ENCODE measurements at regions not wholly inside any gene's neighbourhood (a gene's known extent, or its start where the extent isn't known, plus 50 kb on each side); places are given as distances from the start of the nearest gene placed in this dataset.

DNA sequence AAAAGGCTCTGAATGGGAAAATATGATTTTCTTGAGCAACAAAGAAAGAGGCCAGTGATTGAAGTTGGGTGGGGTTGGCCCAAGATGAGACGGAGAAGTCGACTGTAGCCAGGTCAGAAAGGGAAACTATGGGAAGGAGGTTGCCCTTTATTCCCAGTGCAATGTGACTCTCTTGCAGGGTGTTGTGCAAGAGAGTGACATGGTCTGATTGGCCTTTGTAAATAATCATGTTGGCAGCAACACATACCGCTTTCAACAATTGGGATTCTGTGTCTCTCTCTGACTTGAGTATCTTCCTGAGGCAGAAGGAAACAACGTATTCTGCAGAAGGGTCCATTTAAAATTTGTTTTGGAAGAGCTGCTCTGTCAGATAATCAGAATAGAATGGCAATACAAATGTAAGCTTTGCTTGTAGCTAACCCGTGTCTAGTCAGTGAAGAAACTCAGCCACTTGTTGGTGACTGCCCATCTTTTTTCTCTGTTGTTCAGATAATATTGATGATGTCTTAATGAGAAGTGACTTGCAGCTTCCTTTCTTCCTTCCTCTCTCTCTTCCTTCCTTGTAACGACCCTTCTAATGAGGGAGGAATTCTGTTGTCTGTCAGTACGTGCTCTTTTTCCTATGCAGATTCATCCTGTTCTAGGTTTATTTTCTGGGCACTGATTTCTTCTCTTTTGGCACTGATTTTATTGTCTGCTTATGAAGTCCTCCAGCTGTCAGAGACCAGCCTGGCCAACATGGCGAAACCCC, 311.0 kb upstream of the FAM98A start:
- TF ChIP-seq, protein P1, sequence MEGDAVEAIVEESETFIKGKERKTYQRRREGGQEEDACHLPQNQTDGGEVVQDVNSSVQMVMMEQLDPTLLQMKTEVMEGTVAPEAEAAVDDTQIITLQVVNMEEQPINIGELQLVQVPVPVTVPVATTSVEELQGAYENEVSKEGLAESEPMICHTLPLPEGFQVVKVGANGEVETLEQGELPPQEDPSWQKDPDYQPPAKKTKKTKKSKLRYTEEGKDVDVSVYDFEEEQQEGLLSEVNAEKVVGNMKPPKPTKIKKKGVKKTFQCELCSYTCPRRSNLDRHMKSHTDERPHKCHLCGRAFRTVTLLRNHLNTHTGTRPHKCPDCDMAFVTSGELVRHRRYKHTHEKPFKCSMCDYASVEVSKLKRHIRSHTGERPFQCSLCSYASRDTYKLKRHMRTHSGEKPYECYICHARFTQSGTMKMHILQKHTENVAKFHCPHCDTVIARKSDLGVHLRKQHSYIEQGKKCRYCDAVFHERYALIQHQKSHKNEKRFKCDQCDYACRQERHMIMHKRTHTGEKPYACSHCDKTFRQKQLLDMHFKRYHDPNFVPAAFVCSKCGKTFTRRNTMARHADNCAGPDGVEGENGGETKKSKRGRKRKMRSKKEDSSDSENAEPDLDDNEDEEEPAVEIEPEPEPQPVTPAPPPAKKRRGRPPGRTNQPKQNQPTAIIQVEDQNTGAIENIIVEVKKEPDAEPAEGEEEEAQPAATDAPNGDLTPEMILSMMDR (IDR thresholded peaks at IDR 0.05) = no peak
- TF ChIP-seq POLR2A (IDR thresholded peaks at IDR 0.05) = no peak
